SU-DHL-6 (cell line): ENCODE measurements at regions not wholly inside any gene's neighbourhood (a gene's known extent, or its start where the extent isn't known, plus 50 kb on each side); places are given as distances from the start of the nearest gene placed in this dataset.

Source experiments
- H2AFZ ChIP-seq: fragments of 200-600 bp; sonication (generic); 2 replicates; pipeline ENCODE4 v1.6.1; 2014; ENCODE audit warnings: low read depth, mild to moderate bottlenecking, moderate library complexity, mixed read lengths, antibody characterized with exemption, low read length; ENCODE audit not compliant: severe bottlenecking
- H3F3A ChIP-seq: fragments of 200-600 bp; shearing (Covaris generic); 2 replicates; pipeline ENCODE4 v1.6.0; 2016; ENCODE audit warnings: antibody characterized with exemption, mild to moderate bottlenecking; ENCODE audit not compliant: insufficient read depth
- H3K27ac ChIP-seq: fragments of 200-600 bp; sonication (generic); 2 replicates; pipeline ENCODE4 v1.5.1; 2016; ENCODE audit warnings: low read depth, mild to moderate bottlenecking, low read length, moderate library complexity, mixed read lengths
- H3K27me3 ChIP-seq: fragments of 200-600 bp; sonication (generic), shearing (Covaris generic); 2 replicates; pipeline ENCODE4 v1.6.0; 2014; ENCODE audit warnings: mild to moderate bottlenecking, low read length
- H3K36me3 ChIP-seq: fragments of 200-600 bp; sonication (generic); 2 replicates; pipeline ENCODE4 v1.6.1; 2014; ENCODE audit warnings: mild to moderate bottlenecking, low read length, mixed read lengths
- H3K4me2 ChIP-seq: fragments of 300-600, 200-600 bp; shearing (Covaris generic), sonication (generic); 2 replicates; pipeline ENCODE4 v1.6.0; 2014; ENCODE audit warnings: low read length, low read depth, mild to moderate bottlenecking; ENCODE audit not compliant: poor library complexity, severe bottlenecking
- H3K4me3 ChIP-seq: fragments of 200-600 bp; sonication (generic); 2 replicates; pipeline ENCODE4 v1.5.1; 2014; ENCODE audit warnings: antibody characterized with exemption, low read length, mild to moderate bottlenecking, mixed read lengths; ENCODE audit not compliant: insufficient read depth, poor library complexity, severe bottlenecking
- H3K79me2 ChIP-seq: fragments of 200-600 bp; sonication (generic); 2 replicates; pipeline ENCODE4 v1.6.1; 2014; ENCODE audit warnings: mild to moderate bottlenecking, low read length, moderate library complexity; ENCODE audit not compliant: insufficient read depth
- H3K9ac ChIP-seq: fragments of 200-600 bp; sonication (generic); 2 replicates; pipeline ENCODE4 v1.7.0; 2014; ENCODE audit warnings: mild to moderate bottlenecking, low read length
- H3K9me2 ChIP-seq: fragments of 200-600 bp; sonication (generic); replicated peaks from 2 replicates; pipeline ENCODE4 v1.6.1; 2014; ENCODE audit warnings: low read length; ENCODE audit not compliant: insufficient read depth
- H3K9me3 ChIP-seq: fragments of 200-600 bp; sonication (generic); 2 replicates; pipeline ENCODE4 v1.6.1; 2014; ENCODE audit warnings: low read length, mixed read lengths; ENCODE audit not compliant: insufficient read depth
- H4K20me1 ChIP-seq: fragments of 200-600 bp; sonication (generic); 2 replicates; pipeline ENCODE4 v1.6.1; 2014; ENCODE audit warnings: low read depth, mild to moderate bottlenecking, antibody characterized with exemption, low read length, moderate library complexity, mixed read lengths
- EZH2phosphoT487 ChIP-seq: fragments of 200-600 bp; sonication (generic), shearing (Covaris generic); conservative IDR thresholded peaks from 2 replicates; pipeline ENCODE4 v1.6.1; 2018; ENCODE audit warnings: mild to moderate bottlenecking, antibody characterized with exemption, low read length, moderate library complexity, mixed read lengths
- TF ChIP-seq, protein P1 (sequence below): fragments of 200-600 bp; sonication (generic); IDR thresholded peaks from one replicate; pipeline ENCODE4 v1.5.1; 2017; ENCODE audit warnings: antibody characterized with exemption, mild to moderate bottlenecking, low read length, moderate library complexity; ENCODE audit not compliant: insufficient read depth, poor library complexity, severe bottlenecking

DNA sequence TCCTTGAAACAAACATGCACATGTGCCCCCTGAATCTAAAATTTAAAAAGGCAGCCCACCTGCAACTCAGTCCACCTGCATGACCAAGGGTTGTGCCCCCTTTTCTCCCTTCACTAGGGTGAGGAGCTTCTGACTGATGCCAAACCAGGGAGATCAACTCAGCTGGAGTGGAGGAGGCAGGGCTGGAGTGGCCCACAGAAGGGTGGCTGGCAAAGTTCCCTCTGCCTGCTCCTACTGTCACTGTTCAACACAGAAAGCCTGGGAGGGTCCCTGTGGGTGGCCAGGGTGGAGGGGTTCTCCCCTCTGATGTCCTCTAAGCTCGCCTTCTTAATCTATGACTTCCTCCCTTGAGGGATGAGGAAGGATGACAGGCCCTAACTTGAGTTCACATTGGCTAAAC lies 55.7 kb upstream of the ANTXRL start:
- Histone ChIP-seq H3F3A (no peaks in the 10 kb centered on the region), H3K27me3 (no peaks in the 10 kb centered on the region), H3K9me2 (no peaks in the 10 kb centered on the region), H3K9ac (no peak overlapping the region), H3K36me3 (no peaks in the 10 kb centered on the region), H3K4me2 (no peak overlapping the region), H2AFZ (no peak overlapping the region), H3K4me3 (no peak overlapping the region), H4K20me1 (no peaks in the 10 kb centered on the region), H3K27ac (no peak overlapping the region), H3K79me2 (no peaks in the 10 kb centered on the region), H3K9me3 (no peaks in the 10 kb centered on the region)
- no peak for TF ChIP-seq EZH2phosphoT487
- TF ChIP-seq, protein P1, sequence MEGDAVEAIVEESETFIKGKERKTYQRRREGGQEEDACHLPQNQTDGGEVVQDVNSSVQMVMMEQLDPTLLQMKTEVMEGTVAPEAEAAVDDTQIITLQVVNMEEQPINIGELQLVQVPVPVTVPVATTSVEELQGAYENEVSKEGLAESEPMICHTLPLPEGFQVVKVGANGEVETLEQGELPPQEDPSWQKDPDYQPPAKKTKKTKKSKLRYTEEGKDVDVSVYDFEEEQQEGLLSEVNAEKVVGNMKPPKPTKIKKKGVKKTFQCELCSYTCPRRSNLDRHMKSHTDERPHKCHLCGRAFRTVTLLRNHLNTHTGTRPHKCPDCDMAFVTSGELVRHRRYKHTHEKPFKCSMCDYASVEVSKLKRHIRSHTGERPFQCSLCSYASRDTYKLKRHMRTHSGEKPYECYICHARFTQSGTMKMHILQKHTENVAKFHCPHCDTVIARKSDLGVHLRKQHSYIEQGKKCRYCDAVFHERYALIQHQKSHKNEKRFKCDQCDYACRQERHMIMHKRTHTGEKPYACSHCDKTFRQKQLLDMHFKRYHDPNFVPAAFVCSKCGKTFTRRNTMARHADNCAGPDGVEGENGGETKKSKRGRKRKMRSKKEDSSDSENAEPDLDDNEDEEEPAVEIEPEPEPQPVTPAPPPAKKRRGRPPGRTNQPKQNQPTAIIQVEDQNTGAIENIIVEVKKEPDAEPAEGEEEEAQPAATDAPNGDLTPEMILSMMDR = no peak

DNA sequence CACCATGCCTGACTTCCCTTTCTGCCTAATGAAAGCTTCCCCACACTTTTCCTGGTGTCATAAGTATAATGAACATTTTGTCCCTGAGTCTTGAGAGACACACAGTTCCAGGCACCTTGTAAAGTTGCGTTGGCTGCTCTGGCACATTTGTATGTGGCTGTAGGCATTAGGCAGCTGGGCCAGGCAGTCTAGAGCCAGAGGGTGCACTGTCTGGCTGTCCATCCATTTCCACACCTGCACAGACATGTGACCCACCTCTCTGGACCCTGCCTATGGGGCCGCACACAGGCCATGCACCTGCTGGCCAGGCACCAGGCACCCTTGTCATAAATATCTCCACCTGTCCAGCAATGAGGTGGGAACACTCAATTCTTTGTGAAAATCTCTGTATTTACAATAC lies 54.7 kb upstream of the ANTXRL start:
- Histone ChIP-seq H3K27me3 (no peaks in the 10 kb centered on the region), H3F3A (no peaks in the 10 kb centered on the region), H3K4me3 (no peak overlapping the region), H3K36me3 (no peaks in the 10 kb centered on the region), H3K9me3 (no peaks in the 10 kb centered on the region), H3K9ac (no peak overlapping the region), H3K79me2 (no peaks in the 10 kb centered on the region), H3K4me2 (no peak overlapping the region), H2AFZ (no peak overlapping the region), H3K9me2 (no peaks in the 10 kb centered on the region), H3K27ac (no peak overlapping the region), H4K20me1 (no peaks in the 10 kb centered on the region)
- TF ChIP-seq, protein P1 = no peak

DNA sequence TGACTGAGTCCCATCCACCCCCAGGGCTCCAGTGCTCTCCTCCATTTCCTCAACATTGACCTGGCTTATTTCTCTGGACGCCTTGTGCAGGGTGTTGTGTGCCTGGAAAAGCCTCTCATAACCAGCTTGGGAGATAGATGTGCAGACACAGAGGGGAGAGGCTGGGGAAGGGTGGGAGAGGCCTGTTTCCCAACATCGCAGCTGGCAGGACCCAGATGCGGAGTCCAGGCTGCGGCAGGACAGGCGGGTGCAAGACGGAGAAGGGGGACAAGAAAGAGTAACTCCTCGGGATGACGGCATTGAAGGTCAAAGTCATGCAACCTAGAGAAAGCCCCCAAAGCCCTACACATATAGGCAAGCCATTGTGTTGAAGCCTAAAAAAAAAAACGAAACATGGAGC lies 54.1 kb upstream of the ANTXRL start:
- no peaks in the 10 kb centered on the region for H3K9me3 ChIP-seq
- H4K20me1 ChIP-seq = no peaks in the 10 kb centered on the region
- TF ChIP-seq, protein P1 = no peak
- TF ChIP-seq EZH2phosphoT487 = no peak
- no peaks in the 10 kb centered on the region for H3K79me2 ChIP-seq
- no peak overlapping the region for H3K4me2 ChIP-seq
- H3K9ac ChIP-seq = no peak overlapping the region
- H3F3A ChIP-seq = no peaks in the 10 kb centered on the region
- no peaks in the 10 kb centered on the region for H3K36me3 ChIP-seq
- no peak overlapping the region for H3K27ac ChIP-seq
- no peak overlapping the region for H2AFZ ChIP-seq
- no peak overlapping the region for H3K4me3 ChIP-seq
- no peaks in the 10 kb centered on the region for H3K27me3 ChIP-seq
- no peaks in the 10 kb centered on the region for H3K9me2 ChIP-seq

DNA sequence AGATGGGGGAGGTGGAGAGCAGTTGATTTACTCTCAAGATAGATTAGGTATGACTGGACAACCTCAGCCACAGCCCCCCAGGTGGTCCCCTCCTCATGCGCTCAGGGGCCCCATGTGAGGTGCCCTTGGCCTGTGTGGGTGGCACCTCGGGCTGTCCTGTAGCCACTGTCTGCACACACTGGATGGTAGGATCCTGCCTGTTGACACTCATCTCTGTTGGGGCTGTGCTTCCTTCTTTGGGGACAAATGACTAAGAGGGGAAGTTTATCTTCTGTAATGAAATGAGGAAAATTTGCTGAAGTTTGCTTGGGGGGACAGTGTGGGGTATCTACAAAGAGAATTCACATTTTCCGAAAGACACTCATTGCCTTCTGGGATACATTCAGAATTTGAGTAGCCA lies 53.6 kb upstream of the ANTXRL start:
- Histone ChIP-seq H3K9me2 (no peaks in the 10 kb centered on the region), H3K27me3 (no peaks in the 10 kb centered on the region), H3K4me3 (no peak overlapping the region), H3K9me3 (no peaks in the 10 kb centered on the region), H3K27ac (no peak overlapping the region), H3K79me2 (no peaks in the 10 kb centered on the region), H3K9ac (no peak overlapping the region), H3K4me2 (no peak overlapping the region), H2AFZ (no peak overlapping the region), H3K36me3 (no peaks in the 10 kb centered on the region), H4K20me1 (no peaks in the 10 kb centered on the region), H3F3A (no peaks in the 10 kb centered on the region)
- TF ChIP-seq, protein P1 = no peak
- TF ChIP-seq EZH2phosphoT487 = no peak
